Activated naive CD4-positive, alpha-beta T cell (primary cell): ENCODE measurements at regions not wholly inside any gene's neighbourhood (a gene's known extent, or its start where the extent isn't known, plus 50 kb on each side); places are given as distances from the start of the nearest gene placed in this dataset.
"Not testable (repeated sequence)": the region's sequence is repeated elsewhere in the genome, so short reads cannot be mapped to it uniquely, and the experiment has no call there.

Experiments
- DNase-seq, 4 experiments: peaks; one replicate each; lab custom pipeline; 2025; lab: John Stamatoyannopoulos, UW

GRCh38 chr21:14058566-14058965 is 152.2 kb downstream of the LIPI start:
- no peak for DNase-seq

DNA sequence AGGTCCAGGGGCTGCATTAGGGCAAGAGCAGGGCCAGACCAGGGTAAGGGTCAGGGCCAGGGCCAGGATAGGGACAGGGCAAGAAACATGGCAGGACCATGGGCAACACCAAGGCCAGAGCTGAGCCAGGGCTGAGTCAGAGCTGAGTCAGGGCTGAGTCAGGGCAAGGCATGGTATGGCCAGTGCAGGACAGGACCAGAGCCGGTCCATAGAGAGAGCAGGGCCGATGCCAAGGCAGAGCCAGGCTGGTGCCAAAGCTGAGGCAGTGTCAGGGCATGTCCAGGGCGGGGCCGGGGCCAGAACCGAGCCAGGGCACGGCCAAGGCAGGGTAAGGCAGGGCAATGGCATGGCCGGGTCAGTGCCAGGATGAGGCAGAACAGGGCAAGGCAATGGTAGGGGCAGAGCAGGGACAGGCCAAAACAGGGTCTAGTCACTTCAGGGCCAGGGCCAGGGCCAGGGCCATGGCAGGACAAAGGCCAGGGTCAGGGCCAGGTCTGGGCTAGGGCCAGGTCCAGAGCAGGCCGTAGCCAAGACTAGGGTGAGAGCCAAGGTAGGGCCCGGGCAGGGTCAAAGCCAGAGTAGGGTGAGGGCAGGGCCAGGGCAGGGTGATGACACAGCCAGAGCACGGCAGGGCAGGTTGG is 152.8 kb downstream of the LIPI start:
- not testable (repeated sequence) for DNase-seq

DNA sequence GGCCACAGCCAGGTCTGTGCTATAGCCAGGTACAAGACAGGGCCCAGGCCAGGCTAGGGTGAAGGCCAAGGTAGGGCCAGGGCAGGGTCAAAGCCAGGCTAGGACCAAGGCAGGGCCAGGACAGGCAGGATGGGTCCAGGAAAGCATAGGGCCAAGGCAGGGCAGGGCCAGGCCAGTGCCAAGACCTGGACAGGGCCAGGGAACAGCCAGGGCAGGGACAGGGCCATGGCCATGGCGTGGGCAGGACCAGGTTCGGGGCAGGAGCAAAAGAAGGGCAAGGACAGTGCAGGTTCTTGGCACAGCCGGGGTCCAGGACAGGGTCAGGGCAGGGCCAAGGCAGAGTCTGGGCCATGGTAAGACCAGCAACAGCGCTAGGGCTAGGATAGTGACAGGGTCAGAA is 153.4 kb downstream of the LIPI start:
- no peak for DNase-seq

- no peak for DNase-seq
Observed at GRCh38 chr21:14056771-14057191, 154.0 kb downstream of the LIPI start.

DNA sequence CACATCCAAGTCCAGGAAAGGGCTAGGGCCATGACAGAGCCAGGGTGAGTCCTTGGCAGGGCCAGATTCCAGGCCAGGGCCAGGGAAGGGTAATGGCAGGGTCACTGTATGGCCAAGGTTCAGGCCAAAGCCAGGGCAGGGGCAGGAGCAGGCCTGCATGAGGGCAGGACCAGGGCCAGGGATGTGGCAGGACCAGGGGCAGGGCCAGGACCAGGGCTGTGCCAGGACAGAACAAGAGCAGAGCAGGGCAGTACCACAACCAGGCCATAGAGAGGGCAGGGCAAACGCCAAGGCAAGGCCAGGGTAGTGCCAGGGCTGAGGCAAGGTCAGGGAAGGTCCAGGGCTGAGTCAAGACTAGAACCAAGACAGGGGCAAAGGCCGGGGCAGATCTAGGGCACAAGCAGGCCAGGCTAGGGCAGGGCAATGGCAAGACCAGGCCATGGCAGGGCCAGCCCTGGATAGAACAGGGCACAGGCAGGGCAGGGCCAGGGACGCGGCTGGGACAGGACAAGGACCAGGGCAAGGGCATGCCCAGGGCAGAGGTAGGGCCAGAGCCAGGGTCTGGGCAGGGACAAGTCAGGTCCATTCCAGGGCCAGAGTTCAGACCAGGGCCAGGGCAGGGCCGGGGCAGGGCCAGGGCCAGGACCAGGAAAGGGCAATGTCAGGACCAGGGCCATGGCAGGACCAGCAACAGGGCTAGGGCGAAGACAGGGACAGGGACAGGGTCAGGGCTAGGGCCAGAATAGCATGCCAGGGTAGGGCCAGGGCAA is 154.8 kb downstream of the LIPI start:
- DNase-seq, result not testable (repeated sequence)

- no peak for DNase-seq
Observed at GRCh38 chr21:14054682-14055081, 156.1 kb downstream of the LIPI start.

DNA sequence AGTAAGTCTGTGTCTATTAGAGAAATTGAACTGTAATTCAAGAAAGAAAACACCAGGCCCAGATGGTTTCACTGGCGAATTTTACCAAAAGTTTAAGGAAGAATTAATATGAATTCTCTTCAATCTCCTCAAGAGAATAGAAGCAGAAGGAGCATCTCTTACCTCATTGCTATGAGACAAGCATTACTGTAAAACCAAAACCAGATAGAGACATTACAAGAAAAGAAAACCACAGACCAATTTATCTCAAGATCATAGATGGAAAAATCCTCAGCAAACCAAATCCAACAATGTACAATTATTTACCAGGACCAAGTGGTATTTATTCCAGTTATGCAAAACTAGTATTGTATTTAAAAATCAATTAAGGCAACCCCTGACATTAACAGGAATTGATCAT is 160.6 kb downstream of the LIPI start:
- no peak for DNase-seq

- no peak for DNase-seq
Observed at GRCh38 chr21:14046401-14046800, 164.4 kb downstream of the LIPI start.

GRCh38 chr21:14040386-14040785 is 170.4 kb downstream of the LIPI start:
- DNase-seq, result no peak

- DNase-seq, result not testable (repeated sequence)
Observed at GRCh38 chr21:14028619-14029018, 182.1 kb downstream of the LIPI start.

GRCh38 chr21:14027235-14027869 is 183.4 kb downstream of the LIPI start:
- DNase-seq, result peak; percentile 58 to 73 (median 60)

- not testable (repeated sequence) for DNase-seq
Observed at GRCh38 chr21:14020108-14020507, 190.6 kb downstream of the LIPI start.

GRCh38 chr21:14015841-14016240 is 194.9 kb downstream of the LIPI start:
- DNase-seq, result not testable (repeated sequence)

GRCh38 chr21:14013623-14014498 is 196.9 kb downstream of the LIPI start:
- DNase-seq, result not testable (repeated sequence)

GRCh38 chr21:14013056-14013603 is 197.6 kb downstream of the LIPI start:
- no peak for DNase-seq

DNA sequence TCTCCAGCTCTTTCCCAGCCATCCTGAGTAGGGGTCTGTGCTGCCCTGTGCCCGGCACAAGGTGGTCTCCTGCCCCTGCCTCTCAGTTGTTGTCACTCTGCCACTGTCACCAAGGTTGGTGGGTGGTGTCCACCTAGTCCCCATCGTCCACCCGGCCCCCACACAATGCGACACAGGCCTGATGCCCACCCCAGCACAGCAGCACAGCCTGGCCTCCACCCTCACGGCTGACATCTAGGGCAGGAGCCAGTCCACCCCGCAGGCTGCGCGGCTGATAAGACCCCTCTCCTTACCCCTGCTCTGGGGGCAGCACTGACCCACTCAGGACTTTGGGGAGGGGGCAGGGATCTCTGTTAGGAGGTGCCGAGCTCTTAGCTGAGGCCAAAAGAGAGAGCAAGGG is 198.3 kb downstream of the LIPI start:
- no peak for DNase-seq

DNA sequence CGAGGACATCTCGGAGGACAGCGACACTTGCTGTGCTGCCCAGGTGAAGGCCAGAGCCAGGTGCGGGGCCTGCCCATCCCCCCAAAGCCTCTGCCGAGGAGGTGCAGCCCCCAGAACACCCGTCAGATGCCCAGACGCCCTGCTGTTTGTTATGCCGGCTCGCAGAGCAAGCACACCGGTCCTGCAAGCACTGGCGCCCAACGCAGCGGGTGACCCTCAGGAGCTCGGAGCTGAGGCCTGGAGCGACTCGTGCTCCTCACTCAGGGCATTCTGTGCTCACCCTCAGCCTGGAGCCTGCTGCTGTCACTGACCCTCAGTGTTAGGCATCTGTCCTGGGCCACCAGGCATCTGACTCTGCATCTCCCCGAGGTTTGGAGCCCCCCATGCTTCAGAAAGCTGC is 199.0 kb downstream of the LIPI start:
- DNase-seq, result not testable (repeated sequence)

DNA sequence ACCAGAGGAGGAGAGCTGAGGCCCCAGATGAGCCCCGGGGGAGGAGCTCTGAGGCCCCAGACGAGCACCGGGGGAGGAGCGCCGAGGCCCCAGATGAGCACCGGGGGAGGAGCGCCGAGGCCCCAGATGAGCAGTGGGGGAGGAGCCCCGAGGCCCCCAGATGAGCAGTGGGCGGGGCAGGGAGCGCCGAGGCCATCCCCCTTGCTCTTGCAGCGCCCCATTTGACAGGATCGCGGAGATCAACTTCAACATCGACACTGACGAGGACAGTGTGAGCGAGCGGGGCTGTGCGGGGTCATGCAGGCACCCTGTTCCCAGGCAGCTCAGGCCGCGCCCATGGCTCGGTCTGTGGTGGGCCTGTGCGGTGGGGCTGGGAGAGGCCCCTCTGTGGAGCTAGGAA is 199.6 kb downstream of the LIPI start:
- not testable (repeated sequence) for DNase-seq

DNA sequence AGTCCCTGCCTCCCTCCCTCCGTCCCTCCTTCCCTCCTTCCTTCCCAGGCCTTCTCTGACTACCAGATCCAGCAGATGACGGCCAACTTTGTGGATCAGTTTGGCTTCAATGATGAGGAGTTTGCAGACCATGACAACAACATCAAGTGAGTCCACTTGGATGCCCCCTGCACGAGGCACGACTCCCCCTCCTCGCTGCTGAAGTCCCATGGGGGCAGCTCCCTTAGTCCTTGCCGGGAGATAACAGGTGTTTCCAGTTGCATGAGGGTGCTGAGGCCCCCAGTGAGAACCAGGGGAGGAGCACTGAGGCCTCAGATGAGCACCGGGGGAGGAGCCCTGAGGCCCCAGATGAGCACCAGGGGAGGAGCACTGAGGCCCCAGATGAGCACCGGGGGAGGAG is 200.0 kb downstream of the LIPI start:
- no peak for DNase-seq

GRCh38 chr21:14009990-14010389 is 200.8 kb downstream of the LIPI start:
- not testable (repeated sequence) for DNase-seq

DNA sequence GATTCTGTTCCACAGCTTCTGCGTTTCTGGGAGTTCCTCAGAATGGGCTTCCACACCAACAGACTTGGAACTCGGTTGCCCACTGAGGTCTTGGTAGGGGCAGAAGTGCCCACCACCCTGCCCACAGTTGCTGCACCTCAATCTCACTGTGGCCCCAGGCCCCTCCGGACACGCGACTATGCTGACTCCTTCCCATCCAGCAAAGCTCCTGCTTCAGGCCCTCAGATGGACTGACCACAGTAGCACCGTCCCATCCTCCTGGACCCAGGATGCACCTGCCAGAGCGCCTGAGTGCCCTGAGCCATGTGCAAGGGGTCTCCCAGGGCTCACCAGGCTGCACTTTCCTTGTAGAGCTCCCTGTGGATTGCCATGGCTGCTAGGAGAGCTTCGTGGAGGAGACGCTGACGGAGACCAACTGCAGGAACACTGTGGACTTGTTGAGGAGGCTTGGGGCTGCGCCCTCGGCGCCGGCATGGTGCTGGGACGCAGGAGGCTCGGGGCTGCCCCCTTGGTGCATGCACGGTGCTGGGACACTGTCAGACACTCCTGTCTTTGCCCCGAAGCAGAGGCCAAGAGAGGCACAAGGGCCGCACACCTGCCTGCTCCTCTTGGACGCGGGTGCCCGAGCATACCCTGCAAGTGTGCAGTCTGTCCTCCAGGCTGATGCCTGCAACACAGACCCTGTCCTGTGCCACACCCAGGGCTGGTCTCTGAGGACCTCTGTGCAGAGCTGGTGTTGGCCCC is 201.3 kb downstream of the LIPI start:
- not testable (repeated sequence) for DNase-seq
